Spleen (tissue), 7 donors: ENCODE measurements at regions not wholly inside any gene's neighbourhood (a gene's known extent, or its start where the extent isn't known, plus 50 kb on each side); places are given as distances from the start of the nearest gene placed in this dataset.

Experiments used
- POLR2A ChIP-seq, 3 donors: fragments of 450-650 bp; IDR thresholded peaks; one replicate each; pipeline ENCODE4 v1.5.1; 2017; ENCODE audit warnings: antibody characterized with exemption in 3 of 3, mild to moderate bottlenecking in 1 of 3
- POLR2AphosphoS5 ChIP-seq, 3 donors: sonication (generic); formaldehyde crosslinking; IDR thresholded peaks; one replicate each; pipeline ENCODE4 v1.5.1; 2017; ENCODE audit warnings: antibody characterized with exemption in 3 of 3
- TF ChIP-seq, protein P1 (sequence below), 11 experiments: fragments of 200-600 bp in 7 of 11; fragments of 450-650 bp in 4 of 11; sonication (generic) in 4 of 11; IDR thresholded peaks in 8 of 11; conservative IDR thresholded peaks in 3 of 11; 1 replicate in 7 of 11; 2 replicates in 4 of 11; pipeline versions ENCODE4 v1.4.0 to v1.8.0; 2016 to 2021; ENCODE audit warnings: antibody characterized with exemption in 11 of 11, inconsistent platforms in 4 of 11, mild to moderate bottlenecking in 1 of 11
- donor health status: DM: no; HTN: no; CAD: no; lungs with moderate emphysema.
- donor health status: DM: no; HTN: no; CAD: no.
- donor health status: DM: no; HTN: no; CAD: no.

DNA sequence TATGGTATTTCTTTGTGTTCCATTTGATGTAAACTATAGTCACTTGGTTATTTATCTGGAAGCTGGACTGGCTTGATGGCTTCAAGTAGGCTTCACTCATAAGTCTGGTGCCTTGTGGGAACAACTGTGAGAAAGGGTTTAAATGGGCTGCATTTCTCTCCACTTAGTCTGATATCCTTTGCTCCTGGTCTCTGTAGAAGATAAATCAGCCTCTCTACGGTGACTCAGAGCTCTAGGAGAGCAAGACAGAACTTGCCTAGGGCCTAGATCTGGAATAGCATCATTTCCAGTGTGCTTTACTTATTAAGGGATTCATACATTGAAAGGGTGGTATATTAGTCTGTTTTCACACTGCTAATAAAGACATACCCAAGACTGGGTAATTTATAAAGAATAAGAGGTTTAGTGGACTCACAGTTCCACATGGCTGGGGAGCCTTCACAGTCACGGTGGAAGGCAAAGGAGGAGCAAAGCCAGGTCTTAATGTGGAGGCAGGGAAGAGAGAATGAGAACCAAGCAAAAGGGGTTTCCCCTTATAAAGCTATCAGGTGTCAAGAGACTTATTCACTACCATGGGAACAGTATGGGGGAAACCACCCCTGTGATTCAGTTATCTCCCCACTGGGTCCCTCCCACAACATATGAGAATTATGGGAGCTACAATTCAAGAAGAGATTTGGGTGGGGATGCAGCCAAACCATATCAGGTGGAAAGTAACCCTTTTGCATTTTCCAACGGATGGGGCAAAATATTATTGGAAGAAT lies 1746.4 kb upstream of the PCDH7 start:
- no peak for TF ChIP-seq POLR2A (IDR thresholded peaks at IDR 0.05)
- TF ChIP-seq, protein P1, sequence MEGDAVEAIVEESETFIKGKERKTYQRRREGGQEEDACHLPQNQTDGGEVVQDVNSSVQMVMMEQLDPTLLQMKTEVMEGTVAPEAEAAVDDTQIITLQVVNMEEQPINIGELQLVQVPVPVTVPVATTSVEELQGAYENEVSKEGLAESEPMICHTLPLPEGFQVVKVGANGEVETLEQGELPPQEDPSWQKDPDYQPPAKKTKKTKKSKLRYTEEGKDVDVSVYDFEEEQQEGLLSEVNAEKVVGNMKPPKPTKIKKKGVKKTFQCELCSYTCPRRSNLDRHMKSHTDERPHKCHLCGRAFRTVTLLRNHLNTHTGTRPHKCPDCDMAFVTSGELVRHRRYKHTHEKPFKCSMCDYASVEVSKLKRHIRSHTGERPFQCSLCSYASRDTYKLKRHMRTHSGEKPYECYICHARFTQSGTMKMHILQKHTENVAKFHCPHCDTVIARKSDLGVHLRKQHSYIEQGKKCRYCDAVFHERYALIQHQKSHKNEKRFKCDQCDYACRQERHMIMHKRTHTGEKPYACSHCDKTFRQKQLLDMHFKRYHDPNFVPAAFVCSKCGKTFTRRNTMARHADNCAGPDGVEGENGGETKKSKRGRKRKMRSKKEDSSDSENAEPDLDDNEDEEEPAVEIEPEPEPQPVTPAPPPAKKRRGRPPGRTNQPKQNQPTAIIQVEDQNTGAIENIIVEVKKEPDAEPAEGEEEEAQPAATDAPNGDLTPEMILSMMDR (IDR thresholded peaks at IDR 0.05 in 8 of 11, conservative IDR thresholded peaks at IDR 0.05 in 3 of 11) = no peak
- TF ChIP-seq POLR2AphosphoS5 (IDR thresholded peaks at IDR 0.05) = no peak
